Calu3 (cell line): ENCODE measurements at regions not wholly inside any gene's neighbourhood (a gene's known extent, or its start where the extent isn't known, plus 50 kb on each side); places are given as distances from the start of the nearest gene placed in this dataset.

Experiments
- BruUV-seq: library from RNA; stranded (reverse); fragments of 400-500 nt; replicated peaks from 2 replicates; lab custom pipeline; 2021; lab: Mats Ljungman, UMichigan
- CTCF ChIA-PET: fragments of 300-600 bp; sonication (Branson Sonifier 250); formaldehyde crosslinking; loops from one replicate; lab custom pipeline; 2022; ENCODE audit warnings: antibody characterized with exemption; lab: Charles Lee
- DNase-seq: peaks from one replicate; pipeline ENCODE4 v3.0.0; 2022
- H3K27ac Mint-ChIP-seq: one replicate; pipeline ENCODE4 v1.8.0; 2022; ENCODE audit warnings: mixed read lengths; ENCODE audit not compliant: unreplicated experiment
- H3K27me3 Mint-ChIP-seq: one replicate; pipeline ENCODE4 v1.8.0; 2022; ENCODE audit warnings: mixed read lengths; ENCODE audit not compliant: unreplicated experiment
- H3K36me3 Mint-ChIP-seq: one replicate; pipeline ENCODE4 v1.8.0; 2022; ENCODE audit warnings: mild to moderate bottlenecking, moderate library complexity, mixed read lengths; ENCODE audit not compliant: insufficient read depth, unreplicated experiment
- H3K4me1 Mint-ChIP-seq: one replicate; pipeline ENCODE4 v1.8.0; 2022; ENCODE audit warnings: mild to moderate bottlenecking, low read depth, mixed read lengths; ENCODE audit not compliant: unreplicated experiment
- H3K4me3 Mint-ChIP-seq: one replicate; pipeline ENCODE4 v1.8.0; 2022; ENCODE audit warnings: mild to moderate bottlenecking, low read depth, moderate library complexity, mixed read lengths; ENCODE audit not compliant: unreplicated experiment
- H3K9me3 Mint-ChIP-seq: one replicate; pipeline ENCODE4 v1.8.0; 2022; ENCODE audit warnings: low read depth, mixed read lengths; ENCODE audit not compliant: unreplicated experiment
- intact Hi-C: fragments of 100-400 bp; cut with micrococcal nuclease; formaldehyde crosslinking; loops from one replicate; pipeline ENCODE4 v1.10.0; 2022; ENCODE audit not compliant: unreplicated experiment
- TF ChIP-seq, protein P1 (sequence below): fragments of 200-600 bp; IDR thresholded peaks from one replicate; pipeline ENCODE4 v1.8.0; 2022; ENCODE audit warnings: antibody characterized with exemption; ENCODE audit not compliant: unreplicated experiment

DNA sequence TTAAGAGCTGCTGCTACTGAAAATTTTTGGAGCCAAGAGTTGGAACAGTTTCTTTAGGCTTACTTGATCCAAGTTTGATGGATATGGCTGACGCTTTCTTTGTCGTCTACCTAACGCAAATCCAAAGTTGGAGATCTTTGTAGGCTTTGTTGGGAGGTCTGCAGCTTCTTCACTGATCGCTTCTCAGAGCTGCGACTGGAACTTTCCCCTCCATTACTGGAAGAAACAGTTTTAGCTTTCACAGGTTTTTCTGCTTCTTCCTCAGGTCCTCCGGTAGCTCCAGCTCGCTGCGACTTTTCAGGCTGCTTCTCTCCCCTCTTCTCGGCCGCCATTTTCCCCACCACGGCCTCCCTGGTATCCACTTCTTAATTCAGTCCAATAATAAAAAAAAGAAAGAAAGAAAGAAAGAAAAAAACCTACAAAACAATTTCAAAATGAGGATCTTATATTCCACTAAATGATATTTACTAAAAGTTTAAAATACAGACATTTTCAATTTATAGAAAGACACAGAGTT, 178.1 kb upstream of the HMGA2 start:
- H3K27me3 Mint-ChIP-seq, result no peaks in the 10 kb centered on the region
- BruUV-seq, result no TSS peak
- TF ChIP-seq, protein P1, sequence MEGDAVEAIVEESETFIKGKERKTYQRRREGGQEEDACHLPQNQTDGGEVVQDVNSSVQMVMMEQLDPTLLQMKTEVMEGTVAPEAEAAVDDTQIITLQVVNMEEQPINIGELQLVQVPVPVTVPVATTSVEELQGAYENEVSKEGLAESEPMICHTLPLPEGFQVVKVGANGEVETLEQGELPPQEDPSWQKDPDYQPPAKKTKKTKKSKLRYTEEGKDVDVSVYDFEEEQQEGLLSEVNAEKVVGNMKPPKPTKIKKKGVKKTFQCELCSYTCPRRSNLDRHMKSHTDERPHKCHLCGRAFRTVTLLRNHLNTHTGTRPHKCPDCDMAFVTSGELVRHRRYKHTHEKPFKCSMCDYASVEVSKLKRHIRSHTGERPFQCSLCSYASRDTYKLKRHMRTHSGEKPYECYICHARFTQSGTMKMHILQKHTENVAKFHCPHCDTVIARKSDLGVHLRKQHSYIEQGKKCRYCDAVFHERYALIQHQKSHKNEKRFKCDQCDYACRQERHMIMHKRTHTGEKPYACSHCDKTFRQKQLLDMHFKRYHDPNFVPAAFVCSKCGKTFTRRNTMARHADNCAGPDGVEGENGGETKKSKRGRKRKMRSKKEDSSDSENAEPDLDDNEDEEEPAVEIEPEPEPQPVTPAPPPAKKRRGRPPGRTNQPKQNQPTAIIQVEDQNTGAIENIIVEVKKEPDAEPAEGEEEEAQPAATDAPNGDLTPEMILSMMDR, result no peak
- no peak for DNase-seq
- no peak overlapping the region for H3K4me3 Mint-ChIP-seq
- H3K4me1 Mint-ChIP-seq, result peaks cover 49% of the 10 kb centered on the region
- H3K9me3 Mint-ChIP-seq, result peaks cover 7% of the 10 kb centered on the region
- no peak overlapping the region for H3K27ac Mint-ChIP-seq
- intact Hi-C loops, result no loop called here
- peaks cover 11% of the 10 kb centered on the region for H3K36me3 Mint-ChIP-seq
- CTCF ChIA-PET, result interaction anchor here (1.6 kb wide), 1 partner anchor 11 kb away, joined by 4 read pairs; no protein-coding TSS in a partner anchor

DNA sequence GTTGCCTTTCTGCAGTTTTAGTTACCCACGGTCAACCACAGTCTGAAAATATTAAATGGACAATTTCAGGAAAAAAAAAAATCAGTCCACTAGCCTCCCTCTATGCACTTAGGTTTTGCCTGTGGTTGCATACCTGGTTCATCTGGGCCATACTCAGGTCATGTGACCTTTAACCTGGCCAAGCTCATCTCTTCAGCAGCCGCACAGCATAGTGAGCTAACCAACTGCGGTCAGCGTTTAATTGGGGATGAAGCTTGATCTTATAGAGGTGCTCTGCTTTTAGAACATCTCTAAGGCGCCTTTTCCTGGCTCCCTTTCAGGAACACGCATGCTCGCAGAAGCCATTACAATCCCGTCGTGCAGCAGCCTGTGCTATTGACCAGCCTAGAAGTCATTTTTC, 177.2 kb upstream of the HMGA2 start:
- Mint-ChIP-seq H3K36me3 (peaks cover 11% of the 10 kb centered on the region), H3K9me3 (peaks cover 7% of the 10 kb centered on the region), H3K4me1 (peaks cover 53% of the 10 kb centered on the region), H3K27me3 (no peaks in the 10 kb centered on the region), H3K27ac (peak overlapping the region; percentile 33), H3K4me3 (no peak overlapping the region)
- TF ChIP-seq, protein P1, result no peak
- intact Hi-C loops, result no loop called here
- BruUV-seq, result no TSS peak
- DNase-seq, result no peak
- CTCF ChIA-PET, result interaction anchor here (1.2 kb wide), 1 partner anchor 16 kb away, joined by 4 read pairs; no protein-coding TSS in a partner anchor

DNA sequence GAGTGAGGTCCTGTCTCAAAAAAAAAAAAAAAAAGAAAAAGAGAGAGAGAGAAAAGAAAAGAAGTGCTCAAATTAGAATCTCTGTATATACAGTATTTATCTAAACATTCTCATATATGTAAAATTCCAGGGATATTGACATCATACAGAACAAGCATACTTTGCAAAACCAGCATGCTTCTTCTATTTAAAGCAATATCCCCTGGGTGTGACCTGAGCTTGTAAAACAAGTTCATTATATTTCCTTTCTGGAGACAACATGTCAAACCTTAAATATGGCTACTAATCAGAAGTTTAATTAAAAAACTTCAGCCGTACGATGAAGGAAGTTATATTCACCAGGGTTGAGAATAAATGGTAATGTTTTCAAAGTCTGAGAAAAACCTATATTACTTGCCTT, 175.8 kb upstream of the HMGA2 start:
- TF ChIP-seq, protein P1, result no peak
- Mint-ChIP-seq H3K27ac (peak overlapping the region; percentile 100), H3K27me3 (no peaks in the 10 kb centered on the region), H3K9me3 (peaks cover 6% of the 10 kb centered on the region), H3K4me1 (peaks cover 56% of the 10 kb centered on the region), H3K36me3 (peaks cover 14% of the 10 kb centered on the region), H3K4me3 (no peak overlapping the region)
- intact Hi-C loops, result loop anchor here (2.0 kb wide), 1 partner anchor 14 kb away; no protein-coding TSS in a partner anchor
- no peak for DNase-seq
- CTCF ChIA-PET, result interaction anchor here (0.7 to 1.4 kb wide), 3 partner anchors 14 to 418 kb away, joined by 3 to 6 read pairs (median 4); no protein-coding TSS in a partner anchor
- BruUV-seq, result TSS peak; percentile 97

DNA sequence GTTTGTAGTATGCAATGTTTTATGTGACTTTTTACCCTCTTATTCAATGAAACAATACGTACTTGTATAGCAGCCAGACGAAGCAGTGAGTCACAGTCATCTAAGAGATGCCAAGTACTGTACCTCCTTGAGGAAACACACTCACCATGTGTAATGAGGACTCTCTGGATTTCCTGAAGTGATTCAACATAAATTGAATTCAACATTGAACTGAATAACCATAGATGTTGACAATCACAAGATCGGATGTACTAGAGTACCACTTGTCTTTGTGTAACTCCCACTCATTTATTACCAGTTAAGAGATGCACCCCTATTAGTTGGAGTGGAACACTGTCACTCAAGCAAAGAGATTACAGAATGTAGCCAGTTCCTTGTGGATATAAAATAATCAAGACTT, 175.2 kb upstream of the HMGA2 start:
- H3K4me1 Mint-ChIP-seq, result peaks cover 57% of the 10 kb centered on the region
- TF ChIP-seq, protein P1, result no peak
- peak overlapping the region; percentile 100 for H3K27ac Mint-ChIP-seq
- CTCF ChIA-PET, result interaction anchor here (1.2 kb wide), 1 partner anchor 46 kb away, joined by 4 read pairs; no protein-coding TSS in a partner anchor
- no TSS peak for BruUV-seq
- intact Hi-C loops, result loop anchor here (1.0 to 2.0 kb wide), 2 partner anchors 14 to 40 kb away; no protein-coding TSS in a partner anchor
- H3K4me3 Mint-ChIP-seq, result peak overlapping the region; percentile 38
- peaks cover 6% of the 10 kb centered on the region for H3K9me3 Mint-ChIP-seq
- H3K27me3 Mint-ChIP-seq, result no peaks in the 10 kb centered on the region
- DNase-seq, result peak; percentile 68
- H3K36me3 Mint-ChIP-seq, result peaks cover 15% of the 10 kb centered on the region
